ENCODE measurements at regions not wholly inside any gene's neighbourhood (a gene's known extent, or its start where the extent isn't known, plus 50 kb on each side); places are given as distances from the start of the nearest gene placed in this dataset.
A peak's percentile ranks its signal among the peaks of the same experiment; 100 is the strongest.

GRCh38 chr10:118107040-118107439 is 60.3 kb upstream of the RAB11FIP2 start:
- H3K36me3 Mint-ChIP-seq = no peaks in the 10 kb centered on the region
- H3K27me3 Mint-ChIP-seq (ENCODE audit: low read depth) = peaks cover 20% of the 10 kb centered on the region
- no peak overlapping the region for H3K4me3 Mint-ChIP-seq
- peaks cover 17% of the 10 kb centered on the region for H3K4me1 Mint-ChIP-seq
- no peak overlapping the region for H3K27ac Mint-ChIP-seq
- TF ChIP-seq, protein P1, sequence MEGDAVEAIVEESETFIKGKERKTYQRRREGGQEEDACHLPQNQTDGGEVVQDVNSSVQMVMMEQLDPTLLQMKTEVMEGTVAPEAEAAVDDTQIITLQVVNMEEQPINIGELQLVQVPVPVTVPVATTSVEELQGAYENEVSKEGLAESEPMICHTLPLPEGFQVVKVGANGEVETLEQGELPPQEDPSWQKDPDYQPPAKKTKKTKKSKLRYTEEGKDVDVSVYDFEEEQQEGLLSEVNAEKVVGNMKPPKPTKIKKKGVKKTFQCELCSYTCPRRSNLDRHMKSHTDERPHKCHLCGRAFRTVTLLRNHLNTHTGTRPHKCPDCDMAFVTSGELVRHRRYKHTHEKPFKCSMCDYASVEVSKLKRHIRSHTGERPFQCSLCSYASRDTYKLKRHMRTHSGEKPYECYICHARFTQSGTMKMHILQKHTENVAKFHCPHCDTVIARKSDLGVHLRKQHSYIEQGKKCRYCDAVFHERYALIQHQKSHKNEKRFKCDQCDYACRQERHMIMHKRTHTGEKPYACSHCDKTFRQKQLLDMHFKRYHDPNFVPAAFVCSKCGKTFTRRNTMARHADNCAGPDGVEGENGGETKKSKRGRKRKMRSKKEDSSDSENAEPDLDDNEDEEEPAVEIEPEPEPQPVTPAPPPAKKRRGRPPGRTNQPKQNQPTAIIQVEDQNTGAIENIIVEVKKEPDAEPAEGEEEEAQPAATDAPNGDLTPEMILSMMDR (IDR thresholded peaks at IDR 0.05; ENCODE audit: unreplicated experiment) = no peak
- H3K9me3 Mint-ChIP-seq = no peaks in the 10 kb centered on the region
- DNase-seq (ENCODE audit: low spot score in 2 of 2, unreplicated experiment in 2 of 2) = no peak

GRCh38 chr10:118106426-118106825 is 59.7 kb upstream of the RAB11FIP2 start:
- Mint-ChIP-seq H3K27ac (no peak overlapping the region), H3K4me3 (no peak overlapping the region), H3K36me3 (no peaks in the 10 kb centered on the region), H3K4me1 (peaks cover 23% of the 10 kb centered on the region), H3K9me3 (no peaks in the 10 kb centered on the region), H3K27me3 (ENCODE audit: low read depth) (peaks cover 14% of the 10 kb centered on the region)
- no peak for DNase-seq (ENCODE audit: low spot score in 2 of 2, unreplicated experiment in 2 of 2)
- TF ChIP-seq, protein P1 (IDR thresholded peaks at IDR 0.05; ENCODE audit: unreplicated experiment) = peak; percentile 25

DNA sequence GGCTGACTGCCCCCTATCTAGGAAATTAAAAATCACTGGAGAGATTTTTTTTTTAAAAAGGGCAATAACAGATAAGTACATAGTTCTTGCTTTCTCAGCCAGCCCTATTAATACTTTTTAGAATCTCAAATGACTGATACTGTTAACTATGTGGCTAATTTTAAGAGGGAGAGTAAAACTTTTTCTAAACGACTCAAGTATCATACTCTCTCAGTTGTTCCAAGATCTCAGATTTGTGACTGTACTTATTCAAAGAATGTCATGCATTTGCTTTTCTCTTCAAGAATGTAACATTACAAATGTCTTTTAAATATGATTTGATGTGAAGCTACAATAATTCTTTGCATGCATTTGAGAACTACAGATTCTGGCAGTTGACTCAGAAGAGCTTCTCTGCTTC is 55.4 kb upstream of the RAB11FIP2 start:
- Mint-ChIP-seq H3K4me1 (peaks cover 16% of the 10 kb centered on the region), H3K27me3 (ENCODE audit: low read depth) (peaks cover 8% of the 10 kb centered on the region), H3K36me3 (no peaks in the 10 kb centered on the region), H3K9me3 (no peaks in the 10 kb centered on the region), H3K4me3 (no peak overlapping the region), H3K27ac (peak overlapping the region; percentile 36)
- TF ChIP-seq, protein P1 (IDR thresholded peaks at IDR 0.05; ENCODE audit: unreplicated experiment) = no peak
- DNase-seq (ENCODE audit: low spot score in 2 of 2, unreplicated experiment in 2 of 2) = no peak

- TF ChIP-seq, protein P1 (IDR thresholded peaks at IDR 0.05; ENCODE audit: unreplicated experiment) = no peak
- H3K9me3 Mint-ChIP-seq = no peaks in the 10 kb centered on the region
- DNase-seq (ENCODE audit: low spot score in 2 of 2, unreplicated experiment in 2 of 2) = no peak
- H3K36me3 Mint-ChIP-seq = no peaks in the 10 kb centered on the region
- H3K4me3 Mint-ChIP-seq = no peak overlapping the region
- H3K4me1 Mint-ChIP-seq = peaks cover 18% of the 10 kb centered on the region
- H3K27ac Mint-ChIP-seq = no peak overlapping the region
- H3K27me3 Mint-ChIP-seq (ENCODE audit: low read depth) = peaks cover 7% of the 10 kb centered on the region
These were observed 54.8 kb upstream of the RAB11FIP2 start for GRCh38 chr10:118101501-118101900.
